ENCODE measurements at regions not wholly inside any gene's neighbourhood (a gene's known extent, or its start where the extent isn't known, plus 50 kb on each side); places are given as distances from the start of the nearest gene placed in this dataset.

- DNase-seq (ENCODE audit: insufficient read length, low spot score) (no peak), FAIRE-seq (peak; percentile 73)
- no peak for TF ChIP-seq POU2F2 (IDR thresholded peaks at IDR 0.05; ENCODE audit: low read depth, low read length)
- TF ChIP-seq PAX5 (IDR thresholded peaks at IDR 0.05; ENCODE audit: insufficient read depth, low read length, severe bottlenecking) = no peak
- TF ChIP-seq POLR2A (IDR thresholded peaks at IDR 0.05; ENCODE audit: low read depth, low read length) = no peak
- no peak for TF ChIP-seq TAF1 (IDR thresholded peaks at IDR 0.05; ENCODE audit: low read depth, low read length)
- TF ChIP-seq SPI1 (IDR thresholded peaks at IDR 0.05; ENCODE audit: low read depth, low read length) = no peak
- TF ChIP-seq POLR2AphosphoS5 (IDR thresholded peaks at IDR 0.05; ENCODE audit: low read depth, low read length) = no peak
These were observed 270.4 kb downstream of the HGF start for GRCh38 chr7:81499262-81500116.

- FAIRE-seq (no peak), DNase-seq (ENCODE audit: insufficient read length, low spot score) (no peak)
- TF ChIP-seq TAF1 (IDR thresholded peaks at IDR 0.05; ENCODE audit: low read depth, low read length) (no peak), SPI1 (IDR thresholded peaks at IDR 0.05; ENCODE audit: low read depth, low read length) (no peak), POU2F2 (IDR thresholded peaks at IDR 0.05; ENCODE audit: low read depth, low read length) (no peak), POLR2AphosphoS5 (IDR thresholded peaks at IDR 0.05; ENCODE audit: low read depth, low read length) (no peak), POLR2A (IDR thresholded peaks at IDR 0.05; ENCODE audit: low read depth, low read length) (no peak), PAX5 (IDR thresholded peaks at IDR 0.05; ENCODE audit: insufficient read depth, low read length, severe bottlenecking) (no peak)
These were observed 271.7 kb downstream of the HGF start for GRCh38 chr7:81498176-81498575.

GRCh38 chr7:81492910-81493309 lies 276.9 kb downstream of the HGF start:
- no peak for FAIRE-seq
- no peak for DNase-seq (ENCODE audit: insufficient read length, low spot score)
- TF ChIP-seq POLR2AphosphoS5 (IDR thresholded peaks at IDR 0.05; ENCODE audit: low read depth, low read length) (no peak), POU2F2 (IDR thresholded peaks at IDR 0.05; ENCODE audit: low read depth, low read length) (no peak), SPI1 (IDR thresholded peaks at IDR 0.05; ENCODE audit: low read depth, low read length) (no peak), TAF1 (IDR thresholded peaks at IDR 0.05; ENCODE audit: low read depth, low read length) (no peak), PAX5 (IDR thresholded peaks at IDR 0.05; ENCODE audit: insufficient read depth, low read length, severe bottlenecking) (no peak), POLR2A (IDR thresholded peaks at IDR 0.05; ENCODE audit: low read depth, low read length) (no peak)

- FAIRE-seq (no peak), DNase-seq (ENCODE audit: insufficient read length, low spot score) (no peak)
- no peak for TF ChIP-seq POLR2AphosphoS5 (IDR thresholded peaks at IDR 0.05; ENCODE audit: low read depth, low read length)
- TF ChIP-seq PAX5 (IDR thresholded peaks at IDR 0.05; ENCODE audit: insufficient read depth, low read length, severe bottlenecking) = no peak
- TF ChIP-seq SPI1 (IDR thresholded peaks at IDR 0.05; ENCODE audit: low read depth, low read length) = no peak
- no peak for TF ChIP-seq TAF1 (IDR thresholded peaks at IDR 0.05; ENCODE audit: low read depth, low read length)
- TF ChIP-seq POU2F2 (IDR thresholded peaks at IDR 0.05; ENCODE audit: low read depth, low read length) = no peak
- no peak for TF ChIP-seq POLR2A (IDR thresholded peaks at IDR 0.05; ENCODE audit: low read depth, low read length)
These were observed 277.6 kb downstream of the HGF start for GRCh38 chr7:81492240-81492639.

- DNase-seq (ENCODE audit: insufficient read length, low spot score) (no peak), FAIRE-seq (no peak)
- no peak for TF ChIP-seq PAX5 (IDR thresholded peaks at IDR 0.05; ENCODE audit: insufficient read depth, low read length, severe bottlenecking)
- no peak for TF ChIP-seq TAF1 (IDR thresholded peaks at IDR 0.05; ENCODE audit: low read depth, low read length)
- no peak for TF ChIP-seq POLR2AphosphoS5 (IDR thresholded peaks at IDR 0.05; ENCODE audit: low read depth, low read length)
- TF ChIP-seq POLR2A (IDR thresholded peaks at IDR 0.05; ENCODE audit: low read depth, low read length) = no peak
These were observed 278.3 kb downstream of the HGF start for GRCh38 chr7:81491573-81491972.

- FAIRE-seq (no peak), DNase-seq (ENCODE audit: insufficient read length, low spot score) (no peak)
- TF ChIP-seq PAX5 (IDR thresholded peaks at IDR 0.05; ENCODE audit: insufficient read depth, low read length, severe bottlenecking) (no peak), TAF1 (IDR thresholded peaks at IDR 0.05; ENCODE audit: low read depth, low read length) (no peak), POLR2AphosphoS5 (IDR thresholded peaks at IDR 0.05; ENCODE audit: low read depth, low read length) (no peak), POU2F2 (IDR thresholded peaks at IDR 0.05; ENCODE audit: low read depth, low read length) (no peak), POLR2A (IDR thresholded peaks at IDR 0.05; ENCODE audit: low read depth, low read length) (no peak), SPI1 (IDR thresholded peaks at IDR 0.05; ENCODE audit: low read depth, low read length) (no peak)
These were observed 281.6 kb downstream of the HGF start for GRCh38 chr7:81488210-81488609.

GRCh38 chr7:81487516-81487915 lies 282.3 kb downstream of the HGF start:
- DNase-seq (ENCODE audit: insufficient read length, low spot score) (no peak), FAIRE-seq (no peak)
- TF ChIP-seq PAX5 (IDR thresholded peaks at IDR 0.05; ENCODE audit: insufficient read depth, low read length, severe bottlenecking) = no peak
- no peak for TF ChIP-seq POLR2A (IDR thresholded peaks at IDR 0.05; ENCODE audit: low read depth, low read length)
- no peak for TF ChIP-seq POU2F2 (IDR thresholded peaks at IDR 0.05; ENCODE audit: low read depth, low read length)
- no peak for TF ChIP-seq SPI1 (IDR thresholded peaks at IDR 0.05; ENCODE audit: low read depth, low read length)
- TF ChIP-seq POLR2AphosphoS5 (IDR thresholded peaks at IDR 0.05; ENCODE audit: low read depth, low read length) = no peak
- no peak for TF ChIP-seq TAF1 (IDR thresholded peaks at IDR 0.05; ENCODE audit: low read depth, low read length)

GRCh38 chr7:81484261-81484660 lies 285.6 kb downstream of the HGF start:
- TF ChIP-seq POLR2AphosphoS5 (IDR thresholded peaks at IDR 0.05; ENCODE audit: low read depth, low read length) = no peak
- TF ChIP-seq SPI1 (IDR thresholded peaks at IDR 0.05; ENCODE audit: low read depth, low read length) = no peak
- TF ChIP-seq POLR2A (IDR thresholded peaks at IDR 0.05; ENCODE audit: low read depth, low read length) = no peak
- TF ChIP-seq PAX5 (IDR thresholded peaks at IDR 0.05; ENCODE audit: insufficient read depth, low read length, severe bottlenecking) = no peak
- TF ChIP-seq POU2F2 (IDR thresholded peaks at IDR 0.05; ENCODE audit: low read depth, low read length) = no peak

GRCh38 chr7:81482600-81483186 lies 287.2 kb downstream of the HGF start:
- DNase-seq (ENCODE audit: insufficient read length, low spot score) (no peak), FAIRE-seq (no peak)
- TF ChIP-seq SPI1 (IDR thresholded peaks at IDR 0.05; ENCODE audit: low read depth, low read length) (no peak), POLR2AphosphoS5 (IDR thresholded peaks at IDR 0.05; ENCODE audit: low read depth, low read length) (no peak), TAF1 (IDR thresholded peaks at IDR 0.05; ENCODE audit: low read depth, low read length) (no peak), PAX5 (IDR thresholded peaks at IDR 0.05; ENCODE audit: insufficient read depth, low read length, severe bottlenecking) (no peak), POLR2A (IDR thresholded peaks at IDR 0.05; ENCODE audit: low read depth, low read length) (no peak), POU2F2 (IDR thresholded peaks at IDR 0.05; ENCODE audit: low read depth, low read length) (no peak)

More at GRCh38 chr7:81484261-81484660, 285.6 kb downstream of the HGF start:
- FAIRE-seq (no peak), DNase-seq (ENCODE audit: insufficient read length, low spot score) (no peak)
